ENCODE measurements at regions not wholly inside any gene's neighbourhood (a gene's known extent, or its start where the extent isn't known, plus 50 kb on each side); places are given as distances from the start of the nearest gene placed in this dataset.

DNA sequence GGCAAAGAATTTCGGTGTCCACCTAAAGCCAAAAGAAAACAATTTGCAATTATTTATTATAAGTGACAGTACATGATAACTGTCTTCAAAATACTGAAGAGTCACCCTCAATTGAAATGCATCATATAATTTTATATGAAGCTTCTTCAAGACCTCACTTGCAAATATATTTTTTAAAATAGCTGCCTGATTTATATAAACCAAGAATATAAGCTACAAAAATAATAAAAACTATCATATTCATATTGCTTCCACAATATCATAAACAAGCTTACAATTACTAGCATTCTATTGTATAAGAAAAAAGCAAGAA lies 144.1 kb downstream of the CETN3 start:
- Histone ChIP-seq H3K9me3 (ENCODE audit: insufficient read depth in 2 of 2, low read depth in 1 of 2, low read length in 1 of 2) (no peaks in the 10 kb centered on the region), H3K9ac (replicated peaks in 1 of 4; ENCODE audit: extremely low read depth in 1 of 4, low read depth in 3 of 4, low read length in 3 of 4) (no peak overlapping the region), H3K14ac (ENCODE audit: insufficient read length) (no peak overlapping the region), H4K8ac (ENCODE audit: extremely low read depth, insufficient read depth, low read length) (no peak overlapping the region), H3K4me2 (ENCODE audit: insufficient read depth in 1 of 2, low read depth in 2 of 2, low read length in 2 of 2) (no peak overlapping the region), H3K4me3 (ENCODE audit: extremely low read depth in 1 of 4, insufficient read depth in 2 of 4, low read depth in 3 of 4, low read length in 4 of 4) (no peak overlapping the region), H4K20me1 (replicated peaks in 1 of 2; ENCODE audit: control insufficient read depth in 1 of 2, insufficient read depth in 2 of 2, low read length in 2 of 2) (no peaks in the 10 kb centered on the region), H4K91ac (replicated peaks; ENCODE audit: insufficient read length, low read length) (no peak overlapping the region), H3K4ac (replicated peaks; ENCODE audit: insufficient read length, low read depth, low read length) (no peak overlapping the region), H2AFZ (ENCODE audit: low read length) (no peak overlapping the region), H3K27me3 (replicated peaks in 1 of 4; ENCODE audit: control insufficient read depth in 3 of 4, extremely low read depth in 1 of 4, insufficient read depth in 3 of 4, low read length in 3 of 4) (no peaks in the 10 kb centered on the region), H4K5ac (ENCODE audit: insufficient read length, low read depth, low read length) (no peak overlapping the region), H3K23ac (ENCODE audit: insufficient read length) (no peak overlapping the region), H2BK120ac (replicated peaks; ENCODE audit: low read depth, low read length) (no peak overlapping the region), H3K4me1 (replicated peaks in 1 of 4; ENCODE audit: control insufficient read depth in 3 of 4, insufficient read depth in 4 of 4, low read length in 3 of 4) (peaks cover 0 to 4% (median 0%) of the 10 kb centered on the region in 4 experiments; a peak in 1 of 7 replicates), H3K23me2 (ENCODE audit: low read depth, low read length) (no peaks in the 10 kb centered on the region), H2AK5ac (ENCODE audit: low read depth, low read length) (no peak overlapping the region), H2BK5ac (ENCODE audit: low read depth, low read length) (no peak overlapping the region), H3K79me2 (ENCODE audit: control insufficient read depth in 1 of 2, insufficient read depth in 2 of 2, low read length in 2 of 2) (no peaks in the 10 kb centered on the region), H2BK15ac (ENCODE audit: low read length) (no peak overlapping the region), H3K56ac (replicated peaks; ENCODE audit: insufficient read length, low read depth, low read length) (no peak overlapping the region), H3K27ac (ENCODE audit: low read depth, low read length) (no peak overlapping the region), H3K79me1 (ENCODE audit: low read depth, low read length) (no peaks in the 10 kb centered on the region), H2BK12ac (ENCODE audit: low read depth, low read length) (no peak overlapping the region), H2BK20ac (ENCODE audit: low read length) (no peak overlapping the region), H3K18ac (ENCODE audit: extremely low read depth, low read length) (no peak overlapping the region), H3K36me3 (ENCODE audit: control insufficient read depth in 2 of 4, insufficient read depth in 4 of 4, low read length in 3 of 4) (no peaks in the 10 kb centered on the region)
- DNase-seq (ENCODE audit: low read depth in 1 of 2, low spot score in 2 of 2) = no peak
- no peak for FAIRE-seq
- ChIA-PET POLR2A (ENCODE audit: partially characterized antibody) (no interaction called here), CTCF (ENCODE audit: partially characterized antibody) (interaction anchor here (0.6 to 5.5 kb wide), 45 partner anchors 9 to 1537 kb away, joined by 3 to 41 read pairs (median 3); partner anchors contain the start of gene CETN3)
- 55% methylated on average over 1 of the region's 1 CpG; no CpG with 5 or more reads in 1 of the 2 experiments for WGBS, 2 experiments (ENCODE audit: extremely low coverage in 1 of 2, insufficient coverage in 1 of 2, insufficient read length in 1 of 2, insufficient replicate concordance in 2 of 2, low coverage in 1 of 2, low lambda C conversion rate in 2 of 2, missing lambda C conversion rate in 1 of 2)
- TF ChIP-seq SIN3A (conservative IDR thresholded peaks at IDR 0.05 in 1 of 2, IDR thresholded peaks at IDR 0.05 in 1 of 2; ENCODE audit: low read depth in 1 of 2, low read length in 2 of 2) (no peak), CBX5 (IDR thresholded peaks at IDR 0.05; ENCODE audit: low read depth, low read length) (no peak), SP1 (IDR thresholded peaks at IDR 0.05; ENCODE audit: low read depth, low read length) (no peak), GTF2F1 (IDR thresholded peaks at IDR 0.05; ENCODE audit: borderline replicate concordance, low read depth, low read length) (no peak), CREB1 (IDR thresholded peaks at IDR 0.05) (no peak), HDAC2 (IDR thresholded peaks at IDR 0.05; ENCODE audit: borderline replicate concordance in 1 of 2, low read depth in 2 of 2, low read length in 2 of 2) (no peak), CBX8 (IDR thresholded peaks at IDR 0.05; ENCODE audit: borderline replicate concordance, low read depth, low read length) (no peak), FOSL1 (IDR thresholded peaks at IDR 0.05; ENCODE audit: insufficient read depth, low read depth, low read length) (no peak), USF2 (IDR thresholded peaks at IDR 0.05; ENCODE audit: low read length) (no peak)
